Loucy (cell line): ENCODE measurements at regions not wholly inside any gene's neighbourhood (a gene's known extent, or its start where the extent isn't known, plus 50 kb on each side); places are given as distances from the start of the nearest gene placed in this dataset.

Experiments
- CTCF ChIP-seq: fragments of 200-600 bp; sonication (generic); conservative IDR thresholded peaks from 2 replicates; pipeline ENCODE4 v1.5.1; 2014; ENCODE audit warnings: mild to moderate bottlenecking, antibody characterized with exemption, low read length
- EZH2phosphoT487 ChIP-seq: fragments of 200-600 bp; IDR thresholded peaks from 2 replicates; pipeline ENCODE4 v1.6.1; 2018; ENCODE audit warnings: antibody characterized with exemption, mild to moderate bottlenecking, moderate library complexity, borderline replicate concordance

- TF ChIP-seq CTCF: no peak
- no peak for TF ChIP-seq EZH2phosphoT487
Measured at GRCh38 chr1:11350265-11350664, 77.3 kb downstream of the UBIAD1 start.
